Endothelial cell of umbilical vein (primary cell): ENCODE measurements at regions not wholly inside any gene's neighbourhood (a gene's known extent, or its start where the extent isn't known, plus 50 kb on each side); places are given as distances from the start of the nearest gene placed in this dataset.

Experiments
- BruUV-seq: library from RNA; stranded (reverse); fragments of 400-500 nt; replicated peaks from 2 replicates; lab custom pipeline; 2021; lab: Mats Ljungman, UMichigan
- CTCF ChIA-PET: fragments of 300-600, 350-600 bp; sonication (Branson Sonifier 250); formaldehyde crosslinking; loops from one replicate; lab custom pipeline; 2021; ENCODE audit warnings: antibody characterized with exemption, inconsistent platforms; lab: Charles Lee
- POLR2A ChIA-PET: fragments of 300-600, 350-600 bp; sonication (Branson Sonifier 250); formaldehyde crosslinking; loops from one replicate; lab custom pipeline; 2021; ENCODE audit warnings: antibody characterized with exemption, inconsistent platforms; lab: Charles Lee
- DNase-seq: peaks from one replicate; pipeline ENCODE4 v3.0.0-alpha.2; 2011; ENCODE audit warnings: low read depth, low spot score
- FAIRE-seq: peaks from 2 replicates; lab custom pipeline; 2011; peaks lifted over from hg19 to GRCh38; lab: Jason Lieb, UNC
- H2AFZ ChIP-seq: 2 replicates; pipeline ENCODE4 v1.6.0; 2012; ENCODE audit warnings: low read depth, low read length, control low read depth, inconsistent platforms
- H3K27ac ChIP-seq: 2 replicates; pipeline ENCODE4 v1.5.1; 2011; ENCODE audit warnings: low read depth, mild to moderate bottlenecking, control low read depth, low read length, moderate library complexity; ENCODE audit not compliant: insufficient read depth
- H3K27me3 ChIP-seq, 2 experiments: 2 replicates each; pipeline versions ENCODE4 v1.6.0 to v1.6.1; 2011; ENCODE audit warnings: low read length in 2 of 2, mixed read lengths in 1 of 2; ENCODE audit not compliant: control insufficient read depth in 2 of 2, insufficient read depth in 2 of 2
- H3K36me3 ChIP-seq, 2 experiments: 2 replicates in 1 of 2; 3 replicates in 1 of 2; pipeline ENCODE4 v1.5.1; 2011; ENCODE audit warnings: low read length in 2 of 2, mild to moderate bottlenecking in 1 of 2, moderate library complexity in 1 of 2; ENCODE audit not compliant: control insufficient read depth in 2 of 2, insufficient read depth in 2 of 2; ENCODE audit errors: extremely low read depth in 1 of 2
- H3K4me1 ChIP-seq: 3 replicates; pipeline ENCODE4 v1.5.1; 2011; ENCODE audit warnings: mild to moderate bottlenecking, low read length; ENCODE audit not compliant: control insufficient read depth, insufficient read depth; ENCODE audit errors: extremely low read depth
- H3K4me2 ChIP-seq: 2 replicates; pipeline ENCODE4 v1.6.1; 2011; ENCODE audit warnings: low read length, control low read depth, mixed read lengths; ENCODE audit not compliant: insufficient read depth
- H3K4me3 ChIP-seq, 3 experiments: fragments of 200-600 bp in 1 of 3; sonication (generic), shearing (Covaris generic) in 1 of 3; replicated peaks in 1 of 3; 2 replicates each; pipeline ENCODE4 v1.5.1; 2011 to 2016; ENCODE audit warnings: control low read depth in 3 of 3, low read length in 3 of 3, mild to moderate bottlenecking in 2 of 3, inconsistent platforms in 1 of 3, low read depth in 1 of 3, moderate library complexity in 1 of 3; ENCODE audit not compliant: insufficient read depth in 1 of 3
- H3K79me2 ChIP-seq: 2 replicates; pipeline ENCODE4 v1.6.0; 2012; ENCODE audit warnings: low read length, inconsistent platforms; ENCODE audit not compliant: control insufficient read depth, insufficient read depth
- H3K9ac ChIP-seq: replicated peaks from 2 replicates; pipeline ENCODE3; 2011; ENCODE audit warnings: low read length, control low read depth; ENCODE audit not compliant: insufficient read depth; ENCODE audit errors: extremely low read depth
- H3K9me1 ChIP-seq: replicated peaks from 3 replicates; pipeline ENCODE4 v1.6.0; 2011; ENCODE audit warnings: mild to moderate bottlenecking, low read length; ENCODE audit not compliant: control insufficient read depth, insufficient read depth; ENCODE audit errors: extremely low read depth
- H3K9me3 ChIP-seq: replicated peaks from 2 replicates; pipeline ENCODE4 v1.5.1; 2012; ENCODE audit warnings: low read length, inconsistent platforms; ENCODE audit not compliant: control insufficient read depth, insufficient read depth
- H4K20me1 ChIP-seq: replicated peaks from 2 replicates; pipeline ENCODE3; 2011; ENCODE audit warnings: mild to moderate bottlenecking, low read length; ENCODE audit not compliant: control insufficient read depth, insufficient read depth; ENCODE audit errors: extremely low read depth
- EZH2 ChIP-seq: IDR thresholded peaks from 2 replicates; pipeline ENCODE4 v1.6.1; 2012; ENCODE audit warnings: borderline replicate concordance, low read depth, mild to moderate bottlenecking, moderate library complexity, low read length, inconsistent platforms; ENCODE audit not compliant: severe bottlenecking
- GATA2 ChIP-seq: IDR thresholded peaks from 2 replicates; pipeline ENCODE4 v1.7.0; 2011; ENCODE audit warnings: low read depth, mild to moderate bottlenecking, moderate library complexity, mixed read lengths, low read length; ENCODE audit not compliant: insufficient read length, insufficient read depth
- dilution Hi-C: fragments of 300-500 bp; cut with MboI; formaldehyde crosslinking; loops from one replicate; pipeline ENCODE4 v1.15.0; 2019; ENCODE audit warnings: low sequenced_read_pairs; ENCODE audit not compliant: extremely low pct_ligation_motif_present
- intact Hi-C: fragments of 100-400 bp; cut with micrococcal nuclease; formaldehyde crosslinking; loops from one replicate; pipeline ENCODE4 v1.10.0; 2022
- TF ChIP-seq, protein P1 (sequence below), 2 donors: IDR thresholded peaks; 1 replicate in 1 of 2; 2 replicates in 1 of 2; pipeline ENCODE4 v1.5.1; 2011; ENCODE audit warnings: low read length in 2 of 2, mild to moderate bottlenecking in 2 of 2, moderate library complexity in 2 of 2, control low read depth in 1 of 2, inconsistent platforms in 1 of 2, low read depth in 1 of 2; ENCODE audit not compliant: insufficient read depth in 1 of 2; ENCODE audit errors: extremely low read depth in 1 of 2
- TF ChIP-seq, protein P2 (sequence below): IDR thresholded peaks from 2 replicates; pipeline ENCODE4 v1.6.1; 2011; ENCODE audit not compliant: insufficient read depth, insufficient read length

DNA sequence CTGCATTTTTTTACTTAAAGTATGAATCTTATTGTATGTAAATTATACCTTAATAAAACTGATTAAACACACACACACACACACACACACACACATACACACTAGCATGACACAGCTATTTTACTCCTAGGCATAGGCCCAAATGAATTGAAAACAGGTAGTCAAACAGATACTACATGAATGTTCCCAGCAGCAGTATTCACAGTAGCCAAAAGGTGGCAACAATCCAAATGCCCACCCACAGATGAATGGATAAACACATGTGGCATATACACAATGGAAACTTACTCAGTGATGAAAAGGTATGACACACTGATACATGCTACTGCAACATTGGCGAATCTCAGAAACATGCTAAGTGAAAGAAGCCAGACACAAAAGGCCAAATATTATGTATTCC is 223.5 kb downstream of the CYB561 start:
- no peak overlapping the region for H3K4me2 ChIP-seq
- no TSS peak for BruUV-seq
- no peak overlapping the region for H2AFZ ChIP-seq
- peak; percentile 20 for DNase-seq
- TF ChIP-seq EZH2: no peak
- TF ChIP-seq, protein P1, sequence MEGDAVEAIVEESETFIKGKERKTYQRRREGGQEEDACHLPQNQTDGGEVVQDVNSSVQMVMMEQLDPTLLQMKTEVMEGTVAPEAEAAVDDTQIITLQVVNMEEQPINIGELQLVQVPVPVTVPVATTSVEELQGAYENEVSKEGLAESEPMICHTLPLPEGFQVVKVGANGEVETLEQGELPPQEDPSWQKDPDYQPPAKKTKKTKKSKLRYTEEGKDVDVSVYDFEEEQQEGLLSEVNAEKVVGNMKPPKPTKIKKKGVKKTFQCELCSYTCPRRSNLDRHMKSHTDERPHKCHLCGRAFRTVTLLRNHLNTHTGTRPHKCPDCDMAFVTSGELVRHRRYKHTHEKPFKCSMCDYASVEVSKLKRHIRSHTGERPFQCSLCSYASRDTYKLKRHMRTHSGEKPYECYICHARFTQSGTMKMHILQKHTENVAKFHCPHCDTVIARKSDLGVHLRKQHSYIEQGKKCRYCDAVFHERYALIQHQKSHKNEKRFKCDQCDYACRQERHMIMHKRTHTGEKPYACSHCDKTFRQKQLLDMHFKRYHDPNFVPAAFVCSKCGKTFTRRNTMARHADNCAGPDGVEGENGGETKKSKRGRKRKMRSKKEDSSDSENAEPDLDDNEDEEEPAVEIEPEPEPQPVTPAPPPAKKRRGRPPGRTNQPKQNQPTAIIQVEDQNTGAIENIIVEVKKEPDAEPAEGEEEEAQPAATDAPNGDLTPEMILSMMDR (IDR thresholded peaks at IDR 0.05; ENCODE audit: extremely low read depth in 1 of 2, insufficient read depth in 1 of 2, low read depth in 1 of 2, low read length in 2 of 2): no peak
- no peak for FAIRE-seq
- H3K36me3 ChIP-seq: no peaks in the 10 kb centered on the region
- H3K4me3 ChIP-seq: no peak overlapping the region
- ChIA-PET POLR2A (no interaction called here), CTCF (no interaction called here)
- H4K20me1 ChIP-seq: no peaks in the 10 kb centered on the region
- intact Hi-C loops: no loop called here
- H3K9me1 ChIP-seq: no peaks in the 10 kb centered on the region
- H3K9me3 ChIP-seq: no peaks in the 10 kb centered on the region
- no peaks in the 10 kb centered on the region for H3K27me3 ChIP-seq
- no peak overlapping the region for H3K9ac ChIP-seq
- dilution Hi-C loops: no loop called here
- H3K27ac ChIP-seq: no peak overlapping the region
- H3K79me2 ChIP-seq: no peaks in the 10 kb centered on the region
- H3K4me1 ChIP-seq: no peaks in the 10 kb centered on the region

DNA sequence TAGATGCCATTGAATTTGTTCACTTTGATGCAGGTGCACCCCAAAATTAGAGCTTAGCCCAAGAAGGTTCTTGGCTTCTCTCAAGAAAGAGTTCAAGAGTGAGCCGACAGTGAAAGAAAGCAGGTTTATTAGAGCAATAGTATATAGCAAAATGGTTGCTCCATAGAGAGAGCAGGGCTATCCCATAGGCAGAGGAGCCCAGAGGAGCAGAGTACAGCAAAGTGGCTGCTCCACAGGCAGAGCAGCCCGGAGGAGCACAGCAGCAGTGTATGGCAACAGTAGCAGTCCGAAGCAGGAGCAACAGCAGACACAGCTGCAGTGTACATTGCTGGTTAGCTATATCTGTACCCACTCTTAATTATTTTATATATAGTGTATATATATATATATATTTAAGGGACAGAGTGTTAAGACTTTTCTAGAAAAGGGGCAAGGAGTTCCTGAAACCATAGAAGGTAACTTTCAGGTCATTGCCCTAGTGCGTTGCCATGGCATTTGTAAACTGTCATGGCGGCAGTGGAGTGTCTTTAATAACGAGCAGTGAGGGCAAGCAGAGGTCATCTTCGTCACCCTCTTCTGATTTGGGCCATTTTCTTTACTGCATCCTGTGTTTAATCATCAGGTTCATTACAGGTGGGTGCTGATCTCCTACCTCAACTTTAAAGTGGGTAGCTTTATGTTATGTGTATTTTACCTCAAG is 222.7 kb downstream of the CYB561 start:
- Histone ChIP-seq H3K4me2 (no peak overlapping the region), H3K4me3 (no peak overlapping the region), H4K20me1 (no peaks in the 10 kb centered on the region), H3K9ac (no peak overlapping the region), H3K79me2 (no peaks in the 10 kb centered on the region), H3K27me3 (no peaks in the 10 kb centered on the region), H3K36me3 (no peaks in the 10 kb centered on the region), H3K9me3 (no peaks in the 10 kb centered on the region), H3K4me1 (no peaks in the 10 kb centered on the region), H2AFZ (no peak overlapping the region), H3K9me1 (no peaks in the 10 kb centered on the region), H3K27ac (no peak overlapping the region)
- BruUV-seq: no TSS peak
- intact Hi-C loops (no loop called here), dilution Hi-C loops (no loop called here)
- TF ChIP-seq, protein P2, sequence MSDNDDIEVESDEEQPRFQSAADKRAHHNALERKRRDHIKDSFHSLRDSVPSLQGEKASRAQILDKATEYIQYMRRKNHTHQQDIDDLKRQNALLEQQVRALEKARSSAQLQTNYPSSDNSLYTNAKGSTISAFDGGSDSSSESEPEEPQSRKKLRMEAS: no peak
- no peak for TF ChIP-seq GATA2
- DNase-seq: no peak
- ChIA-PET POLR2A (no interaction called here), CTCF (no interaction called here)
- no peak for FAIRE-seq
